ENCODE measurements at regions not wholly inside any gene's neighbourhood (a gene's known extent, or its start where the extent isn't known, plus 50 kb on each side); places are given as distances from the start of the nearest gene placed in this dataset.
"Not testable (repeated sequence)": the region's sequence is repeated elsewhere in the genome, so short reads cannot be mapped to it uniquely, and the experiment has no call there.

DNA sequence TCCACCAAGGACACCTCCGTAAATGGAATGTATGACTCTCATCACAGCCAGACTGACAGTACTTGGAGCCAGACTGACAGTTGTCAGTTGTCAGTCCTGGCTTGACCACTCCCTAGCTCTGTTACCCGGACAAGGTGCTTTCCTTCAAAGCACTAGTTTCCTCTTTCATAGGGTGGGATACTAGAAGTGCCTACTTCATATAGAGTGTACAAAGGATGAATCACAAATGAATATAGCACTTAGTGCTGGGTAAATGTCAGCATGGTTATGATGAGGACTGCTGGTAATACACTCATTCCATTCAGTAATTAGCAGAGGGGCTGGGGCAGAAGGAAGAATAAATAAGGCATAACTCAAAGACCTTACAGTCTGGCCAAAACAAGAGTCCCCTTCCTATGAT, 91.4 kb downstream of the ARL4C start:
- no peak for DNase-seq

DNA sequence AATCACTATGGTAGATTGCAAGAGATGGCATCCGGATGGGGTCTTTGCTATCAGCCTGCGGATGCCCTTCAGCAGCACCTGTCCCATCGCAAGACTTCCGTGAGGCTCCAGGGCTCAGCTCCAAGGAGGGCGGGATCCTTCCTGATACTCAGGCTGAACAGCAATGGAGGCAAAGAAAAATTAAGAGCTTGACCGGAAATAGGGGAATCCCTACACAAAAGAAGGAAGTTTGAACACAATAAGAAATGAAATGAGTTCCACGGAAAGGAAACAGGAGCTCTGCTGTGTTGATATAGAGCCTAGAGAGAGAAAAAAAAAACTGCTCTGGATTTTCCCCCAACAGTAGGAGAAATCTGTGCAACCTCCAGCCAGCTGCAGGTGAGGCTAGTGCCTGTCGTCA, 91.9 kb downstream of the ARL4C start:
- no peak for DNase-seq

DNA sequence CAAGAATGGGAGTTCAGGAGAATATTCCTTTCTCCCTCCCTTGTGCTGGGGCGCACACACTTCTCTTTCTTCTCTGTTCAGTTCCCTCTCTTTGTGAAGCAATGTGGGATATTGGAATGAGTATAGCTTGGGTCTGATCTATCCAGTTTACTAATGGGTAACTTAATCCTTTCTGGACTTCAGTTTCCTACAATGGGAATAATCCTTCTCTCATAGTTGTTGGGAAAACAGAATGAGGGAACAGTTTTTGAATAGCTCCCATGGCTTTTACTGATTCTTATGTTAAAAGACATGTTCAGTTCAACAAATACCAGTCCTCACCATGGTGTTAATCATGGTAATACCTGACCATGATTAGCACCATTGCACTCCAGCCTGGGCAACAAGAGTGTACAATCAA, 93.1 kb downstream of the ARL4C start:
- no peak for DNase-seq

DNA sequence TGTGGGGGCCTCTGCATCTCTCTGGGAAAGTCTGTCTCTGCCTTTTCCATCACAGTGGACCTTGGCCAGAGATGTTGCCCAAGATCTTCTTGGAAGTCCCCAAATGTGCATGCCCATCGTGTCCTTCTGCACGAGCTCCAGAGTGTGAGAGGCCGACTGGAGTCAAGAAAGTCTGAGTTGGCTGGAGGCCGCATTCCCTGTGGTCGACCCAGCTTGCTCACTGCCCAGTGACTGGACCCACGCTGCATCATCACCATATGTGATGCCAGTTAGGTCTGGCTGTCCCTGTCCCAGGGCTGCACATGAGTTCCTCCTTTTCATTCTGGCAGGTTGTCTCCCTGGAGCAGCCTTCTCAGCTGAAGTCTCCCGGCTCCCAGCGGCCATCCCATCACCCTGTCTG, 93.8 kb downstream of the ARL4C start:
- no peak for DNase-seq

DNA sequence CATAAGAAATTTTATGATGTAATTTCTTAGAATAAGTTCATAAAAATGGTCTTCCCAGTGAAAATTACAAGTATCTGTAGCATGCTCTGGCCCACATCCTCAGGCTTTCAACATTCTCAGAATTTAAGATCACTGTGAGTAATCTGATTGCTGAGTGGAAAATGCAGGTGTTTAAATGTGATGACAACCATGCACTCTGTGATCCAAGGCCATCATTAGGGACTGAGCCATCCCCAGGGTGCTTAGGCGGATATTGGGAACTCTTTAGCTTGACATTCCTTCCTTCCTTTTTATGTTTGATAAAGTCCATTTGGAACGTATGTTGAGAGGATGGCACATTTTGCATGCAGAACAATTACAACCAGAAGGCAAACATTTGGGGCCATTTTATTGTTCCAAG, 95.5 kb downstream of the ARL4C start:
- DNase-seq = no peak

DNA sequence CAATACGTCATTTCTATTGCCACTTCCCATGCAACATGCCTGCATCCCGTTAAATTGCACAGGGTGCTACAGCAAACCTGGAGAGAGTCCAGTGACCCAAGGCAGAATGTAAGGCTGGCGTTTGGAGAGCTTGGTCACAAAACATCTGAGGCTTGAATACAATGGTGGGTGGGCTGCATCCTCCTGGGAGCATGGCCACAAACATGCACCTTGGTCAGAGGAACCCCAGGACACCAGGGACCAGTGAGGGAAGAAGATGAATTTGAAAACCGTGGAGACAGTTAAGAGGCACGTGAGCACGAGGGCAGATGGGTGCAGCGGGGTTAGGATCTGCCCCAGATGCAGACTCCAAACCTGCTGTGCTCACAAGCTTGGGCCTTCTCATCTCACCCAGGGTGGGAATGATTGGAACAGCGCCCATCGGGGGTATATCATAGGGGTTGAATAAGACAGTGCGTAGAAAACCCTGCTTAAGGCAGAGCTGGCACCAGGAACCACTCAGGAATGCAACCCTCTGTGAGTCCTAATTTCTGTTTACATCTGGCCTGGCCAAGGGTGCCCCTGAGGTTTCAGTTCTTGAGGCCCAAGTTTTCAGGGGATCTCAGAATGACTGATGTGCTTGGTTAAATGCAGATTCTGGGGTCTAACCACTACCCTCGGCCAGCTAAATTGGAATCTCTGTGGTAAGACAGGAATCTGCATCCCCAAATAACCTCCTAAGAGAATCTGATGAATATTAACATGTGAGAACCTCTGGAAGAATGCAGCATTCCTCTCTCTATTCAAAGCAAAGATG, 97.2 kb downstream of the ARL4C start:
- no peak for DNase-seq

DNA sequence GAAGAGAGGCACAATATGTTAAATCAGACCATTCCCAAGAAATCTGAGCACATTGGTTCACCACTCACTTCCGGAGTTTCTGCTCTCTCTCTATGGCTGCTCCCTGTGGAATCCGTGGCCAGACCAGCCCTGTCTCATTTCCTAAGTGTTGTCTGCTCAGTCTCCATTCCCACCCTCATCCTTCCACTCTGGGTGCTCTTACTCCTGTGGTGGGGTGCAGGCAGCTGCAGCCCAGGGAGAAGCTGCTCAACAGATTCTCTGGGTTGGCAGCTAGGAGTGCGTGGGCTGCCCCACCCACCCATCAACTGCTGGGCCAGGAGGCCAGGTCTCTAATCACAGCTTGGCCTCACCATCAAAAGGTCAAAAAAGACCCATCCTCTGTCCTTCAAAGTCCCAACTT, 98.3 kb downstream of the ARL4C start:
- DNase-seq = no peak

DNA sequence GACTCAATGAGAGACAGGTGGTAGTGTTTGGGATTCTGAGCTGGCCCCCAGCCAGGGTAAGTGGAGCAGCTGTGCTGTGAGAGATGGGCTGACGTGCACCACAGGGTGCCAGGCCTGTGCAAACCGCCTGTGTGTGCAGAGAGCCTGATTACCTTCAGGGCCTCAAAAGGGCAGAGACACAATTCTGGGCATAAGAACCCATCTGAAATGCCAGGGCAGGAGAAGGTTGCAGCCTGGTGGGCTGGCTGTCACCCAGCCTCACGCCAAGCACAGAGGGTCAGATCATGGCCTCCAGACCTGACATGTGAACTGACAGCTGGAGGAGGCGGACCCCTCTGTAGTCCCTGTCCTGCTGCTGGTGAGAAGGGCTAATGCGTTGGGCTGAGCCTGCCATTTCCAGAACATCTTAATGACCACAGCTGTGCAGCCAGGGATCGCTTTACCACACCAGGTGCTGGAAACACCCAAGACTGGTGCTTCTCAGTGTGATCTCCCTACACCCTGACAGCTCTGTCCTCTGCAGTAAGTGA, 100.9 kb downstream of the ARL4C start:
- DNase-seq = peak; percentile 57

DNA sequence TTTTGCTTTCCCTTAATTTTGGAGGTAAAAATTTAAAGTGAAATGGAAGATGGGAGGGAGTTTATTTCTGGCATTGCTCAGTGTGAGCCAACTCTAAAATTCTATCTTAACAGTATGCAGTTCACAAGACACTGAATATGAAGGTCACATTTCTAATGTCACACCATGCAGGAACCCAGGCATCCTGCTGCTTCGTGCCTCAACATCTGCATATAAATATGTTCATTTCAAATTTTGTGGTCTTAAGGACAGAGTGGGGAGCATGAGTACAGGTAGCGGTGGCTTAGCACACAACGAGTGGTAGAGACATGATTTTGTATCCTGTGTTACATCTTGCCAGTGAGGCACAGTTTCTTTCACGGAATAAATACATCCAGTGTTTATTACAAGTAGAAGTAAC, 102.4 kb downstream of the ARL4C start:
- no peak for DNase-seq

DNA sequence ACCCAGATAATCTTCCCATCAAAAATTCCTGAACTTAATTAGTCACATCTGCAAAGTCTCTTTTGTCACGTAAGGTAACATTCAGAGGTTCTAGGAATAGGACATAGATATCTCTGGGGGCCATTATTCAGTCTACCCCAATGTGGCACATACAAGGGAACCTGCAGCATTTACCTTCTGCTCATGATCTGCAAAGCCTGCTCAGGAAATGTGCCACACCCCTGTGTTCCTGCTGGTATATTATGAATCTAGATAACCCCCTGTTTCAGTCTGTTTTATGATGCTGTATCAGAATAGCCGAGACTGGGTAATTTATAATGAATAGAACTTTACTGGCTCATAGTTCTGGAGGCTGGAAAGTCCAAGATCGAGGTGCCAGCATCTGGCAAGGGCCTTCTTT, 103.5 kb downstream of the ARL4C start:
- DNase-seq = no peak

DNA sequence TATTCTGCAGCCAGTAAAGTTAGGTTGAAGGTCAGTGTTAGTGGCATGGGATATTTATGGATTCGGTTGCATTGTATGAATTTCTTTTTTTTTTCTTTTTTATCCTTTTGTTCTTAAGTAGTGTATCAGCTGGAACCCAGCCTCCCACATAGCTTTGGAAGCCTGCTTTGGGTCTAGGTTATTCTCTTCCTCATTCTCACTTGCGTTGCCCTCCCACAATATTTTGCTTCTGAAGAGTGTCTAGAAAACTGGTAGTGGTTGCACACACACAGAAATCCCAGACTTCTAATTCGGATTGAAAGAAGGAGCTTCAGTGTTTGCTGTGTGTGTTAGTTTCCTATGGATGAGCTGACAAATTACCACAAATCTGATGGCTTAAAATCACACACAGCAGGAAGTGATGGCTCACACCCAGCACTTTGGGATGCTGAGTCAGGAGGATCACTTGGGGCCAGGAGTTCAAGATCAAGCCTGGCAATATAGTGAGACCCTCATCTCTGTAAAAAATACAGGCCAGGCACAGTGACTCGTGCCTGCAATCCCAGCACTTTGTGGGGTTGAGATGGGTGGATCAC, 104.8 kb downstream of the ARL4C start:
- DNase-seq = no peak

DNA sequence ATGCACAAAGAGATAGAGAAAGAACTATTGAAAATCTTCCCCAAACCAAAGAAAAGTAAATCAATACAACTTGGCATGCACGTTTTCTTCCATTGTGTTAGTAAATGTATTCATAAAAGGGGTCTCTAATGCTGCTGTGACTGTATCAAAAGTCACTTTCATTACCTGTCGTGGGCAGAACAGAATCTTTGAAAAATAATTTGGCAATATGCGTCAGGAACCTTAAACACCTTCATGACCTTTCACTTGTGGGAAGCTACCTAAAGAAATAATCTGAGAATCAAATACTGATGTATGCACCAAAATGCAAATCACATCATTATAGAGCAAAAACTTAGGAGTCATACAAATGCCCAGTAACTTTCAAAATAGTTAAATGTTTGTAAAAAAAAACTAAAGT, 105.3 kb downstream of the ARL4C start:
- DNase-seq = no peak

DNA sequence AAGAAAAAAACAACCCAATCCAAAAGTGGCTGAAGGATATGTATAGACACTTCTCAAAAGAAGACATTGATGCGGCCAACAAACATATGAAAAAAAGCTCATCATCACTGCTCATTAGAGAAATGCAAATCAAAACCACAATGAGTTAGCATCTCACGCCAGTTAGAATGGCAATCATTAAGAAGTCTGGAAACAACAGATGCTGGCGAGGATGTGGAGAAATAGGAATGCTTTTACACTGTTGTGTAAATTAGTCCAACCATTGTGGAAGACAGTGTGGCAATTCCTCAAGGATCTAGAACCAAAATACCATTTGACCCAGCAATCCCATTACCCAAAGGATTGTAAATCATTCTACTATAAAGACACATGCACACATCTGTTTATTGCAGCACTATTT, 107.2 kb downstream of the ARL4C start:
- not testable (repeated sequence) for DNase-seq

DNA sequence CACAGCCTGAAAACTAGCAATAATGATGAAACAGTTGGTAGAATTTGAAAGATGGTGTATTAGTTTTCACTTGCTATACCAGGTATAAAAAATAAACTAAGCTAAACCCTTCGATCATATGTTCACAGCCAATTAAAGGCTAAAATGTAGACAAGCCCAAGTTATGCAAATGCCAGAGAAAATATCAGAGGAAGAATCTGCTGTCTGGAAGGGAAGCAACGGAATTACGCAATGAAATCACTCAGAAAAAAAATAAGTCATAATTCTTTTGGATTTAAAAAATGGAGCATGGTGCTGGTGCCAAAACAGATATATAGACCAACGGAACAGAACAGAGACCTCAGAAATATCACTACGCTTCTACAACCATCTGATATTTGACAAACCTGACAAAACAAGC, 108.3 kb downstream of the ARL4C start:
- no peak for DNase-seq

DNA sequence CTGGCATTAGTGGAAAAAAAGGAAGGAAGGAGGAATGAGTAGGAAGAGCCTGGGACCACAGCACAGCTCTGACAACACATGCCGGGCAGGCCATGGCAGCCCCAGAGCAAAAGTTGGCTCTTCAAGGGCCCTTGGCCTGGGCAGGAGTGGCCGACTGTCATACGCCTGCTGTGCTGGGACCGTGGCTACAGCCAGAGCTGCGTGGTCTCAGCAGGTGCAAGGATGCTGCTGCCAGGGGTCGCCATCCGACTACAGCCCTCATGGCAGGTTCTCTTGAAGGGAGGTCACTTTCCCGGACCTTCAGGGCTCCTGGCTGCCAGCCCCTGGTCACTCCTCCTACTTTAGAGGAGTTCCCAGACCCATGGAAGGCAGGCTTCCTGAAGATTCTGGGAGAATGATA, 109.9 kb downstream of the ARL4C start:
- DNase-seq = no peak

DNA sequence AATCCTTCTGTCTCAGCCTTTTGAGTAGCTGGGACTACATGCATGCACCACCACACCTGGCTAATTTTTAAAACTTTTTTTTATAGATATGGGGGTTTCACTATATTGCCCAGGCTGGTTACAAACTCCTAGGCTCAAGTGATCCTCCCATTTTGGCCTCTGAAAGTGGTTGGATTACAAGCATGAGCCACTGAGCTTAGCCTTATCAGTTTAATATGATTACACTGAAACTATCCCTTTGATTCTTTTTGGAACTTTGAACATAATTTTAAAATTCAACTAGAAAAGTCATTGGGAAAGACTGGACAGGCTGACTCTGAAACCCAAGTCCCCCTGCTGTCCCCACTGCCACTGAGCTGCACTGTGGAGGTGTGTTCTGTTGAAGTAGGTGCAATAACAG, 114.8 kb downstream of the ARL4C start:
- no peak for DNase-seq

DNA sequence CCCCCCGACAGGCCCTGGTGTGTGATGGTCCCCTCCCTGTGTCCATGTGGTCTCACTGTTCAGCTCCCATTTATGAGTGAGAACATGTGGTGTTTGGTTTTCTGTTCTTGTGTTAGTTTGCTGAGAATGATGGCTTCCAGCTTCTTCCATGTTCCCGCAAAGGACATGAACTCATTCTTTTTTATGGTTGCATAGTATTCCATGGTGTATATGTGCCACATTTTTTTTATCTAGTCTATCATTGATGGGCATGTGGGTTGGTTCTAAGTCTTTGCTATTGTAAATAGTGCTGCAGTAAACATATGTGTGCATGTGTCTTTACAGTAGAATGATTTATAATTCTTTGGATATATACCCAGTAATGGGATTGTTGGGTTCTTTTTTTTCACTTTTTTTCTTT, 117.9 kb downstream of the ARL4C start:
- DNase-seq = not testable (repeated sequence)

DNA sequence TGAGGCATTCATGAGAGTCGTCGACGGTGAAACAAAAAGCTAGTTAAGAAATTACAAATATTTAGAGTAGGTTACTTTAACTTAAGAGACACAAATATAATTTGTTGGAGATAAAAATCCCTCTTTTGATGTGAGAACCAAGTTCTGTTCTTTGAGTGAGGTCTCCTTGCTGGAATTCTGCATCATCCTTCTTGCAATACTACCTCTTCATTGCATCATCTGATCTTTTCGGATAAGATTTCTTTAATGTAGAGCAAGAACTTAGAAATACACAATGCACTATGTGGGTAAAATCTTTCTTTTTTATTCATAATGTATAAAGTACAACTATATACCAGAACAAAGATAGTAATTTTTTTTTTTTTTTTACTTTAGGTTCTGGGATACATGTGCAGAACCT, 118.4 kb downstream of the ARL4C start:
- no peak for DNase-seq

DNA sequence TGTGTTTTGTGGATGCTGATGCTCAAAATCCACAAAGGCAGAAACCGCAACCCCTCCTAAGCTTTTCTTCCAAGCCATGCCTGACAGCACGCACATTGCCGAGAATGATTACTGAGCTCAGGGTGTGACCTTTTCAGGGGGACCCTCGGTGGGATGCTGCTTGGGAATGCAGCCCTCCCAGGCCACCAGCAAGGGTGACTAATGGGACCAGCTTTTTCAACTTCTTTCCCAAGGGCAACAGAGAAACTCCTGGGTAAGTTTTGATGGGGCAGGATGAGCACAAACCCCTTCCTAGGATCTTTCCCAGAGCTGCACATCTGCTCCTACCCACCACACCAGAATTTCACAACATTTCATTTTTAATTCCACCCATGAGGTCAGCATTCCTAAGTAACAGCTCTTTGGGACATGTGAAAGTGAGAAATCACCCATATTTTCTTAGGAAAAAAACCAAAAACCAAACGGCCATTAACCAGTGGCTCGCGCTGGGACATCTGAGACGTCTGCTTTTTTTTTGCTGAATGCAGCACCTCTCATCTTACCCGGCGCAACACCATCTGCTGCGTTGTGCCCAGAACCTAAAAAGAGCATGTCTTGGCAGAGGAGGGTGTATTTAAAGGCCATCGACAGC, 119.0 kb downstream of the ARL4C start:
- DNase-seq = no peak

DNA sequence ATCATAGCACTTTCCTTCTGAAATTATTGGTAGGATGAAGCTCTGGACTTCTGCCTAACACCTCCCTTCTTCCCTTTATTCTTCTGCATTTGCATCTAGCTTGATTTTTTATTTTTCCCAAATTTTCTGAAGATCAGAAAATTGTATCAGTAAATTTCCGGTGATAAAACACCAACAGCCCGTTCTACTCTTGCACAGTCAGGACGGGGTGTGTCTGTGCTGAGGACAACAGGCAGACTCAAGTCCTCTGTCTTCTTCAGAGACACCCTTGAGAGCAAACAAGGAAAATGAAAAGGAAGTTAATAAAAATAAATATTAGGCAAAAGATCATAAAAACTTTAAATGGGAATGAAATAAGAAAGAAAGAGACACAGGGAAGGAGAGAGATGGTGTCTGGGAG, 120.7 kb downstream of the ARL4C start:
- no peak for DNase-seq

DNA sequence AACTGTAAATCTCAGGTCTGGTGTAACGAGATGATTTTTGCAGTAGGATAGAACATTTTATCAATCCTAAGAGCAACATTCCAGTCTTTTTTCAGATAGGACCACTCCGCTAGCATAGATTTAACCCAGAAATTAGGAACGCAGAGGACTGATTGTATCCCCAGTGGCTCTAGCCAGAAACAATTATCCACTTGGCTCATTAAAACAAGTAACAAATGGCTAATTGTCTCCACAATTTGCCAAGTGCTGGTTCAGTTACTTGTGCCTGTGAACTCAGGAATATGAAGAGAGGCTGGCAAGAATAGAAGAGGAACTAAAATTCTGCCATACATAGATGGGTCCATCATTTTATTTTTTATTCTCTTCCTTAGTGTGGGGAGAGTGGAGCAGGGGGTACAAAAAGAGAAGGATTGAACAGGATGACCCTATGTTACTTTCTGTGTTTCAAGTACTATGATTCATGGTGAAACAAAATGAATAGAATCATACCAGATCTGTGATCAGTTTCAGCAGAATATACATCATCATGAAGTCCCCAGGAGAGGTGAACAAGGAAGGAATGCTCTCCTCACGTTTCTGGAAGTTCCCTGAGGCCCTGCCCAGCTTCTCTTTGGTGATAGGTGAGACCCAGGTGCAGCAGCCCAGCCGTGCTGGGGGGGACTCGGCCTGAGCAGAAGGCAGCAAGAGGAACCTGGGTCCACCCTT, 121.6 kb downstream of the ARL4C start:
- DNase-seq = no peak

DNA sequence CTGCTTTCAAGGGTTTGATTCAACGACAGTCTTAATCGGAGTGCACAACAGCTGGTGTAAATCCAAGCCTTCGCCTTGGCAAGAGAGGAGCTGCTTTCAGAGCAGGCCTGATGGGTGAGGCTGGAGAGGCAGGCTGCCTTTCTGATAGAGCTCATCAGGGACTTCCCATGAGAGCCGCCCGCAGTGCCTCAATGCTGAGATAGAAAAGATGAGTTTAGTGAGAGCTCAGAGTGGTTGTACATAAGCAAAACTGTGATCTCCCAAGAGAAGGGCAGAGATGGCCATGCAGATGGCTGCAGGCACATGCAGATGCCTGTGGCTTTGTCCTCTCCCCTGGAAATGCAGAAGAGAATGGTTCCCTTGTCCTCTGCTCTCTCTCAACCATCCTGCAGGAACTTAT, 122.1 kb downstream of the ARL4C start:
- DNase-seq = no peak

DNA sequence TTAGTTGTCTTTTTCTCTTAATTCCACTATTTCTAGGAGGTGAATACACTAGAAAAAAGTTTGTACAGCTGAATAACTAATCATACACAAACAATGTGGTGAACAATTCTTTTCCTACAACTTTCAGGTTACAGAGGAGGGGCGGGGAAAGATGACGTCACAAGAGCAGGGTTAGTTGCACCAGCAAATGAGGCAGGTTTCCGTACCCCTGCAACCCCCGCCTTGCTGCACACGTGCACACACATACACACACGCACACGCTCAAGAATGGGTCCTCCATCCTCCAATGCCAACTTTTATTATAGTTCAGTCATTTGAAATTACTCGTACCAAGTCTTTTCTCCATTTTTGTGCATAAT, 122.8 kb downstream of the ARL4C start:
- DNase-seq = no peak
